Activated naive CD8-positive, alpha-beta T cell treated with anti-CD3 and anti-CD28 coated beads, Interleukin-2, amount 50 U/mL, for 24 hours (primary cell): ENCODE measurements at regions not wholly inside any gene's neighbourhood (a gene's known extent, or its start where the extent isn't known, plus 50 kb on each side); places are given as distances from the start of the nearest gene placed in this dataset.

Experiments
- ATAC-seq: fragments of 150-1000 bp; cut with Tn5 transposase; one replicate; pipeline ENCODE4 v1.10.0; 2021
- DNase-seq: peaks from one replicate; pipeline ENCODE4 v3.0.0; 2021
- H3K27ac Mint-ChIP-seq: one replicate; pipeline ENCODE4 v1.8.0; 2021; ENCODE audit warnings: mild to moderate bottlenecking, mixed read lengths
- H3K27me3 Mint-ChIP-seq: one replicate; pipeline ENCODE4 v1.8.0; 2021; ENCODE audit warnings: mixed read lengths
- H3K36me3 Mint-ChIP-seq: one replicate; pipeline ENCODE4 v1.8.0; 2021; ENCODE audit warnings: low read depth, mixed read lengths
- H3K4me1 Mint-ChIP-seq: one replicate; pipeline ENCODE4 v1.8.0; 2021; ENCODE audit warnings: mixed read lengths
- H3K4me3 Mint-ChIP-seq: one replicate; pipeline ENCODE4 v1.8.0; 2021; ENCODE audit warnings: mild to moderate bottlenecking, moderate library complexity, mixed read lengths
- H3K9me3 Mint-ChIP-seq: one replicate; pipeline ENCODE4 v1.8.0; 2021; ENCODE audit warnings: mixed read lengths

- peaks cover 32% of the 10 kb centered on the region for H3K27me3 Mint-ChIP-seq
- H3K36me3 Mint-ChIP-seq, result no peaks in the 10 kb centered on the region
- H3K4me1 Mint-ChIP-seq, result peaks cover 9% of the 10 kb centered on the region
- H3K9me3 Mint-ChIP-seq, result no peaks in the 10 kb centered on the region
- DNase-seq (no peak), ATAC-seq (no peak)
- no peak overlapping the region for H3K27ac Mint-ChIP-seq
- no peak overlapping the region for H3K4me3 Mint-ChIP-seq
These were observed 123.4 kb downstream of the CEBPB start for GRCh38 chr20:50313827-50314677.

- no peak overlapping the region for H3K4me3 Mint-ChIP-seq
- H3K36me3 Mint-ChIP-seq, result no peaks in the 10 kb centered on the region
- DNase-seq (no peak), ATAC-seq (no peak)
- H3K9me3 Mint-ChIP-seq, result no peaks in the 10 kb centered on the region
- H3K4me1 Mint-ChIP-seq, result peaks cover 9% of the 10 kb centered on the region
- no peak overlapping the region for H3K27ac Mint-ChIP-seq
- peaks cover 32% of the 10 kb centered on the region for H3K27me3 Mint-ChIP-seq
These were observed 124.2 kb downstream of the CEBPB start for GRCh38 chr20:50314678-50315335.

- ATAC-seq, result no peak
- Mint-ChIP-seq H3K9me3 (no peaks in the 10 kb centered on the region), H3K4me3 (peak overlapping the region; percentile 2), H3K27ac (no peak overlapping the region), H3K27me3 (peaks cover 36% of the 10 kb centered on the region), H3K36me3 (no peaks in the 10 kb centered on the region), H3K4me1 (peaks cover 13% of the 10 kb centered on the region)
- DNase-seq, result no peak
These were observed 125.2 kb downstream of the CEBPB start for GRCh38 chr20:50315586-50316551.

GRCh38 chr20:50317116-50317515 lies 126.5 kb downstream of the CEBPB start:
- peaks cover 36% of the 10 kb centered on the region for H3K27me3 Mint-ChIP-seq

GRCh38 chr20:50317609-50318008 lies 127.0 kb downstream of the CEBPB start:
- Mint-ChIP-seq H3K9me3 (no peaks in the 10 kb centered on the region), H3K4me1 (peaks cover 18% of the 10 kb centered on the region), H3K27ac (no peak overlapping the region), H3K36me3 (no peaks in the 10 kb centered on the region), H3K4me3 (no peak overlapping the region), H3K27me3 (peaks cover 37% of the 10 kb centered on the region)
- ATAC-seq, result no peak
- no peak for DNase-seq

More at GRCh38 chr20:50317116-50317515, 126.5 kb downstream of the CEBPB start:
- ATAC-seq (no peak), DNase-seq (no peak)
- H3K4me3 Mint-ChIP-seq, result no peak overlapping the region
- no peak overlapping the region for H3K27ac Mint-ChIP-seq
- no peaks in the 10 kb centered on the region for H3K36me3 Mint-ChIP-seq
- H3K9me3 Mint-ChIP-seq, result no peaks in the 10 kb centered on the region
- H3K4me1 Mint-ChIP-seq, result peaks cover 18% of the 10 kb centered on the region

- peak; percentile 47 for ATAC-seq
- no peak for DNase-seq
- Mint-ChIP-seq H3K4me1 (peaks cover 18% of the 10 kb centered on the region), H3K27ac (no peak overlapping the region), H3K9me3 (no peaks in the 10 kb centered on the region), H3K4me3 (no peak overlapping the region), H3K36me3 (no peaks in the 10 kb centered on the region), H3K27me3 (peaks cover 38% of the 10 kb centered on the region)
These were observed 128.1 kb downstream of the CEBPB start for GRCh38 chr20:50318710-50319109.

GRCh38 chr20:50320005-50320900 lies 129.6 kb downstream of the CEBPB start:
- DNase-seq, result no peak
- H3K36me3 Mint-ChIP-seq, result no peaks in the 10 kb centered on the region
- no peak overlapping the region for H3K27ac Mint-ChIP-seq
- no peaks in the 10 kb centered on the region for H3K9me3 Mint-ChIP-seq
- no peak overlapping the region for H3K4me3 Mint-ChIP-seq
- no peak for ATAC-seq
- H3K27me3 Mint-ChIP-seq, result peaks cover 32% of the 10 kb centered on the region
- peaks cover 18% of the 10 kb centered on the region for H3K4me1 Mint-ChIP-seq

GRCh38 chr20:50320901-50321796 lies 130.5 kb downstream of the CEBPB start:
- Mint-ChIP-seq H3K4me3 (no peak overlapping the region), H3K4me1 (peaks cover 18% of the 10 kb centered on the region), H3K27me3 (peaks cover 29% of the 10 kb centered on the region), H3K27ac (no peak overlapping the region), H3K36me3 (no peaks in the 10 kb centered on the region), H3K9me3 (no peaks in the 10 kb centered on the region)
- DNase-seq, result peak; percentile 56
- ATAC-seq, result peak; percentile 80

GRCh38 chr20:50321797-50322480 lies 131.3 kb downstream of the CEBPB start:
- no peaks in the 10 kb centered on the region for H3K9me3 Mint-ChIP-seq
- DNase-seq (no peak), ATAC-seq (no peak)
- no peaks in the 10 kb centered on the region for H3K36me3 Mint-ChIP-seq
- peaks cover 25% of the 10 kb centered on the region for H3K27me3 Mint-ChIP-seq
- H3K27ac Mint-ChIP-seq, result no peak overlapping the region
- no peak overlapping the region for H3K4me3 Mint-ChIP-seq
- peaks cover 18% of the 10 kb centered on the region for H3K4me1 Mint-ChIP-seq

- ATAC-seq, result no peak
- H3K27ac Mint-ChIP-seq, result no peak overlapping the region
- DNase-seq, result no peak
- no peak overlapping the region for H3K4me3 Mint-ChIP-seq
- H3K4me1 Mint-ChIP-seq, result peaks cover 18% of the 10 kb centered on the region
- no peaks in the 10 kb centered on the region for H3K36me3 Mint-ChIP-seq
- H3K27me3 Mint-ChIP-seq, result peaks cover 22% of the 10 kb centered on the region
- H3K9me3 Mint-ChIP-seq, result no peaks in the 10 kb centered on the region
These were observed 132.1 kb downstream of the CEBPB start for GRCh38 chr20:50322703-50323131.

GRCh38 chr20:50323209-50323608 lies 132.6 kb downstream of the CEBPB start:
- no peak for DNase-seq
- no peak overlapping the region for H3K4me3 Mint-ChIP-seq
- H3K27me3 Mint-ChIP-seq, result peaks cover 20% of the 10 kb centered on the region
- no peak overlapping the region for H3K27ac Mint-ChIP-seq
- no peaks in the 10 kb centered on the region for H3K36me3 Mint-ChIP-seq
- peaks cover 17% of the 10 kb centered on the region for H3K4me1 Mint-ChIP-seq
- no peaks in the 10 kb centered on the region for H3K9me3 Mint-ChIP-seq
- no peak for ATAC-seq
